SH-SY5Y (cell line): ENCODE measurements at regions not wholly inside any gene's neighbourhood (a gene's known extent, or its start where the extent isn't known, plus 50 kb on each side); places are given as distances from the start of the nearest gene placed in this dataset.

Experiments used
- GATA2 ChIP-seq: IDR thresholded peaks from 2 replicates; pipeline ENCODE4 v1.6.1; 2011; ENCODE audit warnings: mild to moderate bottlenecking, low read depth, low read length
- GATA3 ChIP-seq: IDR thresholded peaks from 2 replicates; pipeline ENCODE4 v1.6.1; 2011; ENCODE audit warnings: low read depth, mild to moderate bottlenecking, low read length, moderate library complexity

DNA sequence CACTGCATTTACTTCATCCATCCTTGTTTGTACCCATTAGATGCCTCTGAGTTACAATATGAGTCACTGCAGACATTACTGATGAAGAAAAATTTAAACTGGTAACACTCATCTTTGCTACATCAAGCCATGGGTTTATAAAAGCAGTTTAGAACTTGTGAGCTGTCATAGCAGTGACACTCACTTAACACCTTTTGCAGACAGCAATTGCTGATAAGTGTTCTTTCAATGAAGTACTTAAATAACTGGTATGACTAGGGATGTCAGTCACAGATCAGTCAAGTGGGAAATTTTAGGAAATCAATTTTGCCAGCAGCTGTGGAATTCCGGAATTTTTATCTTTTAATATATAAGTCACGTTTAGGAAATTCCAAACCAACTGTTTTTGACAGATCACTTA lies 643.0 kb downstream of the TBL1XR1 start:
- TF ChIP-seq GATA3 (no peak), GATA2 (no peak)

DNA sequence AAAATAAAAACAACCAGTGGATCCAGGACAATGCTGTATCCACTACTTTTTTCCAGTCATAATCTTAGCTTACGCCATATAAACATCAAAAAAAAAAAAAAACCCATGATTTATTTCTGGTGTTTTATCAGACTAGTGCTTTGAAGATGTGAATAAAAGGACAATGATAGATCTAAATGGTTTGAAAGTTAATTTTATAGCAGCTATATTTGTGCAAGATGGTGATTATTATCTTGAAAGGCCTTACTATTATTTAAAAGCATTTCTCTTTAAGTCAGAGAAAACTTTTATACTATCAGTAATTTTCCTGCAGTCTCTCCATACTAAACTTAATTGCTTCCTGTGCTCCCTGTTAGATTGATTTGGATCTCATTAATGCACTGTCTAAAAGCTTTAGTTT lies 670.3 kb downstream of the TBL1XR1 start:
- no peak for TF ChIP-seq GATA2
- TF ChIP-seq GATA3: no peak

DNA sequence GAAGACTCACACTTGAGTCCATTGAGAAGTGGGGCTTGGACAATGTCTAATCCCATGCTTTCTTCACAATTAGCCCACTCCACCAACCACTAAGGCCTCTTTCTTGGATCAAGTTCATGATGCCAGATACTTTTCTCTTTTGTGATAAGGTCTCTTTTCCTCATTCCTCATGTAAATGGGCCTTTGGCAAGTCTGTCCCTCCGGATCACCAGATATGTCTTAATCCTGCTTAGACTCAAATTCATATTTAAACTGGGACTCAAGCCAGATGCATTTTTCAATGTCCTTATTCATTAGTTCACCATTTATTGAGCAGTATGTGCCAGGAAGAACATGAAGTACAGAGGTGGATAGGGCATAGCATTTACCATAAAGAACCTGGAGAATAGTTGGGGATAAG lies 671.1 kb downstream of the TBL1XR1 start:
- TF ChIP-seq GATA2 (no peak), GATA3 (no peak)

DNA sequence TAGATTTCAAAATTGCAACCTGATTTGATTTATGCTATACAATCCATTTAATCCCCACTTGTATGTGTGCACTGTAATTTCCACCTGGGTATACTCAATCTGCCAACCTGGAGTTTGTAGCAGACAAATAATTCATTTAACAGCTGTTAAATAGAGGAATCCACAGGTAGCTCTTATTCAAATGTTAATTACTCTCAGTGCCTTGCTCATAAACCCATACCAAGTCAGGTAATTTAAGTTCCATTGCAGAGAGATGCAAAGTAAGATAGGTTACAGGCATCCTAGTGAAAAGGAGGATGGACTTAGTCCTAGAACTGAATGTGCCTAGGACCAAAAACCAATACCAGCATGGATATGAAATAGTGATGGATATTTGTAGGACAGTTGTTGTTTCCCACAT lies 674.2 kb downstream of the TBL1XR1 start:
- TF ChIP-seq GATA2 (no peak), GATA3 (no peak)

- TF ChIP-seq GATA3 (no peak), GATA2 (no peak)
These were observed 674.8 kb downstream of the TBL1XR1 start for GRCh38 chr3:176522436-176522835.

- TF ChIP-seq GATA3: no peak
- TF ChIP-seq GATA2: no peak
These were observed 675.6 kb downstream of the TBL1XR1 start for GRCh38 chr3:176521531-176522175.

GRCh38 chr3:176514297-176514696 lies 683.0 kb downstream of the TBL1XR1 start:
- no peak for TF ChIP-seq GATA3
- no peak for TF ChIP-seq GATA2

GRCh38 chr3:176513604-176514003 lies 683.7 kb downstream of the TBL1XR1 start:
- no peak for TF ChIP-seq GATA3
- TF ChIP-seq GATA2: no peak

DNA sequence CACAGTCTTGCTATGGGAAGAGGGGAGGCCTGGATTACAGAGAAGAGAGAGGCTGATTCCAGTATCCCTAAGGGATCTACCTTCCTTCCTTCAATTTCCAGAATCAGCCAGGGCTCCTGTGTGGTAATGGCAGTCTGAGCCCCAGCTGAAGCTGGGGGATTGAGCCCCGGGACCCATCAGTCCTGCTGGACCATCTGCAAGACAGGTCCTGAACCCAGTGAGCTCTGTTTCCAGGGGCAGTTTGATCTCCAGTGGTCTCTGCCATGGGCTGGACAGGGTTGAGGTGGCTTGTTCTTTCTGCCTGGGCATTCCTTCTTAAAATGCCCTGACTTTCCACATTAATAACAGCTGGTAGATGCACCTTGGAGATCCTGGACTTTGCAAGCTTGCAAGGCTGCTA lies 685.2 kb downstream of the TBL1XR1 start:
- TF ChIP-seq GATA3: no peak
- TF ChIP-seq GATA2: no peak

DNA sequence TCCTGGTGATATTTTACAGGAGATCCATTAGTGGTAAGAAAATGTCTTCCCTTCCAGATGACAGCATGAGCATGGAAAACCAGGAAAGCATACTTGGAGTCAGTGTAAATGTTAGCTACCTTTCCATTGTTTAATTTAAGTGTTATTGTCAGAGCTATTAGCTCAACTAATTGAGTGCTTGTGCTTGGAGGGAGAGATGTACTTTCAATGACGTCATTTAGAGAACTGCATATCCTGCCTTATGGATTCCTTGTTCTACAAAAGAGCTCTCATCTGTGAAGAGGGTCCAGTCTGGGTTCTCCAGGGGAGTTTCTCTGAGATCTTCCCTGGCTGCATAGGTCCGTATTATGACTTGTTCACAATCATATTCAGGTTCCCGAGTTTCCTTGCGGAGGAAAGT lies 687.2 kb downstream of the TBL1XR1 start:
- TF ChIP-seq GATA3 (no peak), GATA2 (no peak)

DNA sequence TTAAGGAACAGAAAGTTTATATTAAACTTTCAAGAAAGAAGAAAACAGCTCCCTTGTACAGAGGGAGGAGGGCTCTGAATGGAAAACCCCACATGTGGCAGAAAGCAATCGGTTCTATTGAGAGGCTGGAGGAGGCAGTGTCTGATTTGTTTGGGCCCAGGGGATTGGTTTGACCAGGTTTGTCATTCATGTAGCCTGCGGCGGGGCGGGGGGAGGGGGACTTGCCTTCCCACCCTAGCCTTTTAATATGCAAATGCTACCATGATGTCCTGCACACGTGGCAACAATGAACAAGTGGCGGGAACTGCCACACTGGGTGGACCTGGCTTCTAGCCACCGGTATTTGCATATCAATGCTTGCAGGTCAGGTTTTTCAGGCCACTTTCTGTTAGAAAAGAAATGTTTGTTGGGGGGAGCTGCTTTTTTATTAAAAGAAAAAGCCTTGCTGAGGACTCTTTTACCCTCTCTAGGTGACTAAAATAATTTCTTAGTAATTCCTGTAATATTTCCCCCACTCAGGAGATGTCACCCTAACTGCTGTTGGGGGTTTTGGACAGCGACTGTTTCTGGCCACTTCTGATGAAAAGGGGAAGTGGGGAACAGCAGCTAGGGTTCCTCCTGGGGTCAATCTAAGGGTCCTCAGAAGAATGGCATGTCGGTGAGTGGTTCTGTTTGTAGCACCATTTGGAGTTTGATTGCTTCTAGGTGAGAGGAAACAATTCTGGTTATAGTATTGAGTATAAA lies 691.2 kb downstream of the TBL1XR1 start:
- no peak for TF ChIP-seq GATA3

DNA sequence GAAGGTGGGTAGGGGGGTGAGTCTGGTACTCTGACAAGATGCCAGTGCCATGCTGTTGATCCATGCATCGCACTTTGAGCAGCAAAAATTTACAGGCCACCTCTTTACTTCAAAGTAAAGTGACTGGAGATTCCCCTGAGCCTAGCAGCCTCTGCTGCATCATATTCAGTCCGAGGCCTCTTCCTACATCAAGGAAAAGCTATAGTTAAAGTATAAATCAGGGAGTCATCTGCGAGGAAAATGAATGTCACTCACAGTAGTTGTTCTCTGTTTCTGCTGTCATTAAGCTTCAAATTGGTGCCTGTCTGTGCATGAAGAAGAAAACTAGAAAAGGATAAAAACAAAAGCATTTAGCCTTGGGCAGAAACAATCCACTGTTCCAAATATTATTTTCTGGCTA lies 706.2 kb downstream of the TBL1XR1 start:
- TF ChIP-seq GATA2: no peak

- TF ChIP-seq GATA2 (no peak), GATA3 (no peak)
These were observed 706.9 kb downstream of the TBL1XR1 start for GRCh38 chr3:176490357-176490756.

GRCh38 chr3:176479248-176479647 lies 718.0 kb downstream of the TBL1XR1 start:
- TF ChIP-seq GATA2 (no peak), GATA3 (no peak)

- TF ChIP-seq GATA2 (no peak), GATA3 (no peak)
These were observed 727.5 kb downstream of the TBL1XR1 start for GRCh38 chr3:176469694-176470205.
